HCT116 (cell line): ENCODE measurements at regions not wholly inside any gene's neighbourhood (a gene's known extent, or its start where the extent isn't known, plus 50 kb on each side); places are given as distances from the start of the nearest gene placed in this dataset.

Source experiments
- ATAC-seq: fragments of 200-7000 bp; cut with Tn5 transposase; 2 replicates; pipeline ENCODE4 v1.9.1; 2020; ENCODE audit warnings: mild to moderate bottlenecking, moderate library complexity
- BruUV-seq: library from RNA; stranded (reverse); fragments of 400-500 nt; replicated peaks from 2 replicates; lab custom pipeline; 2021; lab: Mats Ljungman, UMichigan
- CTCF ChIA-PET: fragments of 300-600 bp; sonication (Branson Sonifier 250); formaldehyde crosslinking; loops from one replicate; lab custom pipeline; 2021; ENCODE audit warnings: antibody characterized with exemption; lab: Charles Lee
- POLR2A ChIA-PET: fragments of 300-600, 350-600 bp; sonication (Branson Sonifier 250); formaldehyde crosslinking; loops from one replicate; lab custom pipeline; 2021; ENCODE audit warnings: antibody characterized with exemption; lab: Charles Lee
- RAD21 ChIA-PET, 2 experiments: fragments of 300-600 bp; sonication (Branson Sonifier 250); formaldehyde crosslinking; loops; one replicate each; lab custom pipeline; 2023; ENCODE audit warnings: low total read pairs in 2 of 2; ENCODE audit not compliant: uncharacterized antibody in 2 of 2, unreplicated experiment in 2 of 2, low non-redundant PET in 1 of 2; lab: Charles Lee
- DNase-seq: peaks from one replicate; pipeline ENCODE4 v3.0.0-alpha.2; 2010; ENCODE audit warnings: low read depth, low spot score
- H2AFZ ChIP-seq: fragments of 200-600 bp; shearing (Covaris generic), sonication (generic); 2 replicates; pipeline ENCODE4 v1.6.1; 2017; ENCODE audit warnings: low read depth, mixed run types, mixed read lengths, antibody characterized with exemption, low read length; ENCODE audit not compliant: poor library complexity, severe bottlenecking
- H3K27ac ChIP-seq: 2 replicates; pipeline ENCODE4 v1.5.1; 2012; ENCODE audit warnings: low read depth, low read length
- H3K27me3 ChIP-seq: fragments of 200-600 bp; sonication (generic); 2 replicates; pipeline ENCODE4 v1.6.1; 2016; ENCODE audit warnings: mixed run types, low read length, mixed read lengths; ENCODE audit not compliant: insufficient read depth
- H3K36me3 ChIP-seq, 2 experiments: fragments of 200-500 bp in 1 of 2; fragments of 200-600 bp in 1 of 2; sonication (Bioruptor generic) in 1 of 2; sonication (generic) in 1 of 2; 2 replicates each; pipeline versions ENCODE4 v1.5.1 to v1.6.1; 2014 to 2016; ENCODE audit warnings: low read length in 2 of 2, inconsistent platforms in 1 of 2, mixed read lengths in 1 of 2, mixed run types in 1 of 2; ENCODE audit not compliant: insufficient read depth in 2 of 2, control insufficient read depth in 1 of 2
- H3K4me1 ChIP-seq, 2 experiments: fragments of 200-600 bp in 1 of 2; sonication (generic) in 1 of 2; 2 replicates each; pipeline versions ENCODE4 v1.5.1 to v1.6.1; 2012 to 2017; ENCODE audit warnings: low read length in 2 of 2, inconsistent platforms in 1 of 2, mild to moderate bottlenecking in 1 of 2, mixed read lengths in 1 of 2, mixed run types in 1 of 2, moderate library complexity in 1 of 2; ENCODE audit not compliant: insufficient read depth in 2 of 2, control insufficient read depth in 1 of 2
- H3K4me2 ChIP-seq: fragments of 200-600 bp; sonication (generic); 2 replicates; pipeline ENCODE4 v1.6.1; 2017; ENCODE audit warnings: mixed run types, low read length, mixed read lengths
- H3K4me3 ChIP-seq, 2 experiments: fragments of 200-600 bp in 1 of 2; sonication (generic) in 1 of 2; replicated peaks in 1 of 2; 2 replicates each; pipeline ENCODE4 v1.5.1; 2011 to 2016; ENCODE audit warnings: low read length in 2 of 2, control low read depth in 1 of 2, low read depth in 1 of 2, mild to moderate bottlenecking in 1 of 2, mixed read lengths in 1 of 2, mixed run types in 1 of 2
- H3K79me2 ChIP-seq: fragments of 200-600 bp; sonication (generic); 2 replicates; pipeline ENCODE4 v1.6.1; 2017; ENCODE audit warnings: mild to moderate bottlenecking, mixed run types, low read length, moderate library complexity, mixed read lengths; ENCODE audit not compliant: insufficient read depth
- H3K9ac ChIP-seq: fragments of 200-600 bp; sonication (generic); 2 replicates; pipeline ENCODE4 v1.6.1; 2016; ENCODE audit warnings: low read length, mixed read lengths
- H3K9me2 ChIP-seq: fragments of 200-600 bp; sonication (generic), shearing (Covaris generic); 2 replicates; pipeline ENCODE4 v1.6.1; 2017; ENCODE audit warnings: mixed run types, mild to moderate bottlenecking, moderate library complexity; ENCODE audit not compliant: insufficient read depth
- H3K9me3 ChIP-seq, 2 experiments: fragments of 200-500 bp in 1 of 2; fragments of 200-600 bp in 1 of 2; sonication (Bioruptor generic) in 1 of 2; sonication (generic) in 1 of 2; 2 replicates each; pipeline ENCODE4 v1.6.1; 2014 to 2017; ENCODE audit warnings: low read length in 2 of 2, mixed read lengths in 2 of 2, inconsistent platforms in 1 of 2, low read depth in 1 of 2, mild to moderate bottlenecking in 1 of 2, mixed run types in 1 of 2, moderate library complexity in 1 of 2; ENCODE audit not compliant: control insufficient read depth in 1 of 2, insufficient read depth in 1 of 2
- H4K20me1 ChIP-seq: fragments of 200-600 bp; sonication (generic), shearing (Covaris generic); 2 replicates; pipeline ENCODE4 v1.6.1; 2017; ENCODE audit warnings: mixed run types, mild to moderate bottlenecking, moderate library complexity; ENCODE audit not compliant: insufficient read depth
- EGR1 ChIP-seq: IDR thresholded peaks from 2 replicates; pipeline ENCODE4 v1.6.1; 2012; ENCODE audit warnings: low read depth
- ELF1 ChIP-seq: IDR thresholded peaks from 2 replicates; pipeline ENCODE4 v1.6.1; 2012; ENCODE audit warnings: low read depth, borderline replicate concordance
- EZH2 ChIP-seq: fragments of 200-600 bp; sonication (generic); IDR thresholded peaks from 2 replicates; pipeline ENCODE4 v1.6.1; 2017; ENCODE audit warnings: antibody characterized with exemption, mixed run types
- FOSL1 ChIP-seq: IDR thresholded peaks from 2 replicates; pipeline ENCODE4 v1.6.1; 2012; ENCODE audit warnings: low read depth
- POLR2A ChIP-seq: IDR thresholded peaks from 2 replicates; pipeline ENCODE4 v1.7.0; 2011; ENCODE audit warnings: borderline replicate concordance; ENCODE audit not compliant: insufficient read depth, insufficient read length; ENCODE audit errors: extremely low read depth
- RAD21 ChIP-seq: IDR thresholded peaks from 2 replicates; pipeline ENCODE4 v1.6.1; 2012; ENCODE audit warnings: low read depth, mild to moderate bottlenecking
- SIN3A ChIP-seq: IDR thresholded peaks from 2 replicates; pipeline ENCODE4 v1.6.1; 2012; ENCODE audit warnings: low read depth
- SRF ChIP-seq: IDR thresholded peaks from 2 replicates; pipeline ENCODE4 v1.6.1; 2012; ENCODE audit warnings: low read depth
- YY1 ChIP-seq: IDR thresholded peaks from 2 replicates; pipeline ENCODE4 v1.6.1; 2011; ENCODE audit warnings: low read length, low read depth, moderate library complexity, mild to moderate bottlenecking; ENCODE audit not compliant: insufficient replicate concordance; ENCODE audit errors: extremely low read depth
- intact Hi-C: fragments of 100-400 bp; cut with micrococcal nuclease; formaldehyde crosslinking; loops from 2 replicates; pipeline ENCODE4 v1.10.0; 2022

- POLR2A ChIA-PET, result no interaction called here
- no peak overlapping the region for H2AFZ ChIP-seq
These were observed 185.8 kb upstream of the PRDM1 start for GRCh38 chr6:105900125-105900937.

GRCh38 chr6:105898286-105898685 lies 187.8 kb upstream of the PRDM1 start:
- Histone ChIP-seq H3K9ac (no peak overlapping the region), H3K9me3 (no peaks in the 10 kb centered on the region), H3K9me2 (no peaks in the 10 kb centered on the region), H2AFZ (no peak overlapping the region), H3K27me3 (no peaks in the 10 kb centered on the region), H3K4me1 (no peaks in the 10 kb centered on the region), H3K79me2 (no peaks in the 10 kb centered on the region), H3K27ac (no peak overlapping the region), H3K36me3 (no peaks in the 10 kb centered on the region), H3K4me2 (no peak overlapping the region), H3K4me3 (no peak overlapping the region), H4K20me1 (no peaks in the 10 kb centered on the region)
- CTCF ChIA-PET, result no interaction called here
- intact Hi-C loops, result no loop called here
- TF ChIP-seq POLR2A (no peak), SRF (no peak), YY1 (no peak), FOSL1 (no peak), EGR1 (no peak), SIN3A (no peak)
- ATAC-seq (no peak), DNase-seq (no peak)
- RAD21 ChIA-PET, result no interaction called here
- POLR2A ChIA-PET, result no interaction called here
- BruUV-seq, result no TSS peak

More at GRCh38 chr6:105900125-105900937, 185.8 kb upstream of the PRDM1 start:
- intact Hi-C loops, result no loop called here
- no TSS peak for BruUV-seq
- H3K27me3 ChIP-seq, result no peaks in the 10 kb centered on the region
- no peak overlapping the region for H3K4me2 ChIP-seq
- H3K79me2 ChIP-seq, result no peaks in the 10 kb centered on the region
- ChIA-PET RAD21 (no interaction called here), CTCF (no interaction called here)
- no peak for TF ChIP-seq ELF1
- no peak for TF ChIP-seq EZH2
- TF ChIP-seq RAD21, result no peak
- no peaks in the 10 kb centered on the region for H3K36me3 ChIP-seq
- no peak overlapping the region for H3K9ac ChIP-seq
- no peak overlapping the region for H3K27ac ChIP-seq
- H3K4me1 ChIP-seq, result no peaks in the 10 kb centered on the region
- no peaks in the 10 kb centered on the region for H4K20me1 ChIP-seq
- no peak for ATAC-seq
- no peaks in the 10 kb centered on the region for H3K9me3 ChIP-seq
- H3K9me2 ChIP-seq, result no peaks in the 10 kb centered on the region
- H3K4me3 ChIP-seq, result no peak overlapping the region
- no peak for DNase-seq
